Astrocyte of the cerebellum (primary cell): ENCODE measurements at regions not wholly inside any gene's neighbourhood (a gene's known extent, or its start where the extent isn't known, plus 50 kb on each side); places are given as distances from the start of the nearest gene placed in this dataset.
A peak's percentile ranks its signal among the peaks of the same experiment; 100 is the strongest.

ENCODE experiments used
- DNase-seq: peaks from one replicate; pipeline ENCODE4 v3.0.0-alpha.2; 2011; ENCODE audit warnings: low read depth
- H3K4me3 ChIP-seq: 2 replicates; pipeline ENCODE4 v1.5.1; 2011; ENCODE audit warnings: mild to moderate bottlenecking, low read depth, low read length, moderate library complexity
- in situ Hi-C: cut with HindIII; loops from 2 replicates; pipeline ENCODE4 v1.10.0; 2017; ENCODE audit warnings: low sequenced_read_pairs
- TF ChIP-seq, protein P1 (sequence below): IDR thresholded peaks from 2 replicates; pipeline ENCODE4 v1.5.1; 2012; ENCODE audit warnings: low read length, low read depth, moderate library complexity, mild to moderate bottlenecking; ENCODE audit errors: missing control alignments

DNA sequence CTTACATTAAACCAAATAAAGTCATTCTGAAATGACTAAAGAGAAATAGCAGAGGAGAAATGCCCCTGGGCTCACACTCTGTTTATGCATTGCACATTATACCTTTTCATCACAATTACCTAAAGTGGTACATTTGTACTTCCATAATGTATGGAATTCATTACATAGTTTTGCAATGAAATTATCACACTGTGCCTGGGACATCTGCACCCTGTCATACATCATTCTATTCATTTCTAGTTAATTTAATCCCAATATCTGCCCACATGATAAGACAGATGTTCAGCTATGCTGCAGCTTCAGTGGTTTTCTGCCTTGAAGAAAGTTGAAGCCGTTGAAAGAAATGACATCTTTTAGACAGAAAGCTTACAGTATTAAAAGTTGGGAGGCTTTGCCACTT, 580.0 kb downstream of the SOX6 start:
- TF ChIP-seq, protein P1, sequence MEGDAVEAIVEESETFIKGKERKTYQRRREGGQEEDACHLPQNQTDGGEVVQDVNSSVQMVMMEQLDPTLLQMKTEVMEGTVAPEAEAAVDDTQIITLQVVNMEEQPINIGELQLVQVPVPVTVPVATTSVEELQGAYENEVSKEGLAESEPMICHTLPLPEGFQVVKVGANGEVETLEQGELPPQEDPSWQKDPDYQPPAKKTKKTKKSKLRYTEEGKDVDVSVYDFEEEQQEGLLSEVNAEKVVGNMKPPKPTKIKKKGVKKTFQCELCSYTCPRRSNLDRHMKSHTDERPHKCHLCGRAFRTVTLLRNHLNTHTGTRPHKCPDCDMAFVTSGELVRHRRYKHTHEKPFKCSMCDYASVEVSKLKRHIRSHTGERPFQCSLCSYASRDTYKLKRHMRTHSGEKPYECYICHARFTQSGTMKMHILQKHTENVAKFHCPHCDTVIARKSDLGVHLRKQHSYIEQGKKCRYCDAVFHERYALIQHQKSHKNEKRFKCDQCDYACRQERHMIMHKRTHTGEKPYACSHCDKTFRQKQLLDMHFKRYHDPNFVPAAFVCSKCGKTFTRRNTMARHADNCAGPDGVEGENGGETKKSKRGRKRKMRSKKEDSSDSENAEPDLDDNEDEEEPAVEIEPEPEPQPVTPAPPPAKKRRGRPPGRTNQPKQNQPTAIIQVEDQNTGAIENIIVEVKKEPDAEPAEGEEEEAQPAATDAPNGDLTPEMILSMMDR: no peak
- no peak overlapping the region for H3K4me3 ChIP-seq
- in situ Hi-C loops: loop anchor here (25.0 kb wide), 1 partner anchor 836 kb away; no protein-coding TSS in a partner anchor
- DNase-seq: no peak

DNA sequence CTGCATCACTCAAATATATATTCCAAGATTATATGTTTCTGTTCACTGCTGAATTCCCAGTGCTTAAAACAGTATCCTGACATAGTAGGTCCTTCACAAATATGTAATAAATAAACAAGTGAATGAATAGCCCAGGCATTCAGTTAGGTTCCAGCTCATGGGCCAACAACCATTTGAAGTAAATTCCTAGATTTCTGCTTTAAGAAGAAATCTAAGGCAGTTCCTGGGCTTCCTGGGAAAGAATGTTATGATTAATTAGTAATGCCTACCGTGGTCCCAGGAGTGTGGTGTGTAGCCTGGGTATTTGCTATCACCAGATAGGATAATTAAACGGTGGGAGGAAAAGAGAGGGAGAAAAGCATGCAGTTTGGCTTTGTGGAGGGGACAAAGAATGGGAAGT, 576.8 kb downstream of the SOX6 start:
- no peak for DNase-seq
- in situ Hi-C loops: loop anchor here (25.0 kb wide), 1 partner anchor 833 kb away; no protein-coding TSS in a partner anchor
- TF ChIP-seq, protein P1: no peak
- no peak overlapping the region for H3K4me3 ChIP-seq

DNA sequence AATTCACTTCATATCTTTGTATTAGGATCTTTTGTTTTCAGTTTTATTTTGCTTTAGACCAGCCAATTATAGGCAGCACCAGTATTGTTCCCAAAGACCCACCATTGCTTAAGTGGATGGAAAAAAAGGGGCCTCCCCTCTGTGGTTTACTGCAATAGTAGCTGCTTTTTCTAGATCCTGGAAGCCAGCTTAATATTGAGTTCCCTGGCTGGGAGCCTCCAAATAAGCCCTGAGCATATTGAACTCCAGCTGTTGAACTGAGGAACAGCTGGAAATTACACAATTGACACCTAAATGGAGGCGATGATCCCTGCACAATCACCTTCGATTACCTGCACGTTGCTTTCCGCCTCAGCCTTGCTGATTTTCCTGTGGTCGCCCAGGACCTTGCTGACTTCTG, 576.0 kb downstream of the SOX6 start:
- in situ Hi-C loops: loop anchor here (25.0 kb wide), 1 partner anchor 832 kb away; no protein-coding TSS in a partner anchor
- TF ChIP-seq, protein P1: no peak
- no peak overlapping the region for H3K4me3 ChIP-seq
- no peak for DNase-seq

DNA sequence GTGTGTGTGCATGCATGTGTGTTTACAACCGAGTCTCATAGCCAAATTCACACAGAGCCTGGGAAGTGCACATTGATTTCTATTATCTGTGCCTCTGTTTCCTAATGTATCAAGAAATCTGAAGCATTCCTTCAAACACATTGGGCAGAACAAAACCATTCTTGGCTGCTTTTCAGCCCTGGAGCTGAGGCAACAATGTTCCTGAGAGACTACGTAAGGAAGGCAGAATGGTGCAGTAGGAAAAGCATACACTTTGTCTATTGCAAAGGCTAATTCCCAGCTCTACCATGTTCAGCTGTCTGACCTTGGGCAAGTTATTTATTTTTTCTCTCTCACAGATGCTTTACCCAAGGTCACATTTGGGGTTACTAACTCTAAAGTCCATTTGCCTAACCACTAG, 575.5 kb downstream of the SOX6 start:
- no peak for DNase-seq
- H3K4me3 ChIP-seq: no peak overlapping the region
- in situ Hi-C loops: loop anchor here (25.0 kb wide), 1 partner anchor 831 kb away; no protein-coding TSS in a partner anchor
- TF ChIP-seq, protein P1: no peak

DNA sequence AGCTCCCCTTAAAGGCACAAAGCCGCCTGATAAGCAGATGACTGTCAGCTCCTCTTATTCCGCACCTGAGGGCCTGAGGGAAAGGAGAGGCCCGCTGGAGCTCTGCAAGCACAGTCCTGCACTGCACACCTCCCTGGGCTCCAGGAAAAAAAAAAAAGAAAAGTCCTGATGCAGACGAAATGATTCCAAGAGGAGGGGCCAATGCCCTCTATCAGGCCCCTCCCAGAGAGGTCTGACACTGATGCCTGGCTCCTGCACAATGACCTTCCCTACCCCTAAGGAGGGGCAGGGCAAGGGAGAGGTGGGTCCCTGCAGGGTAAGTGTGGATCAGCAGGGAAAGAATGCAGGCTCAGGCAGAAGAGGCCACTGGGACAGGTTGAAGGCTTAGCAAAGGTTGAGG, 572.7 kb downstream of the SOX6 start:
- no peak overlapping the region for H3K4me3 ChIP-seq
- DNase-seq: no peak
- TF ChIP-seq, protein P1: no peak
- in situ Hi-C loops: loop anchor here (25.0 kb wide), 1 partner anchor 829 kb away; no protein-coding TSS in a partner anchor

DNA sequence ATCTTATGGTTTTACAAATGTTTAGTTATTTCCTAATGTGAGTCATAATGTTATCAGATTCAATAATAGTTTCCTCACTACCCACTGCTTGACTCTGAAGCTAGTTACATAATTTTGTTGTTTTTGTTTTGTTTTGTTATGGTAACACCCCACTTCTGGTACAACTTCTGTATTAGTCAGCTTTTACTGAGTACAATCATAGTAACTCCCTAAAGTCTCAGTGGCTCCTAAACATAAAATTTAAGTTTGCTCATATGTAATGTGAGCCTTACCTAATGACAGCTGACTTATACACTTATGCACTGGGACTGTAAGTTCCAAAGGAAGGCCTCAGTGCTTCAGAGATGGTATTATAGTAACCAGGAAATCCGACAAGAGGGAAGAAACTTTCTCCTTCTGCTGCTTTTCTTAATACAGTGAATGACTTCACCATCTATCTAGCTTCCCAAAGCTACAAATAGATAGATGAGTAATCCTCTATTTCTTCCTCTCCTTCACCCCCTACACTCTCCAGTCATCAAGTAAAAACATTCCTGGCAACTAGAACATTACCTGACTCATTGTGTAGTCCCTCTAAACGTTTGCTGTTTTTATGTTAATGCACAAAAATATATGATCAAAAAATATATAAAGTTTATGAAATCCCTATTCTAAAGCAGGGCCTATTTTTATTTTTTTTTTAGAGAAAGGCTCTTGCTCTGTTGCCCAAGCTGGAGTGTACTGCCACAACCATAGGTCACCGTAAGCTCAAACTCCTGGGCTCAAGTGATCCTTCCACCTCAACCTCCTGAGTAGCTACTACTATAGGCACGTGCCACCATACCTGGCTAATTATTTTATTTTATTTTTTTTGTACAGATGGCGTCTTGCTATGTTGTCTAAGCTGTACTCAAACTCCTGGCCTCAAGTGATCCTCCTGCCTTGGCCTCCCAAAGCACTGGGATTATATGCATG, 563.0 kb downstream of the SOX6 start:
- peak; percentile 28 for DNase-seq
- in situ Hi-C loops: loop anchor here (25.0 kb wide), 1 partner anchor 819 kb away; no protein-coding TSS in a partner anchor
- H3K4me3 ChIP-seq: no peak overlapping the region
- TF ChIP-seq, protein P1: no peak
